PC-9 (cell line): ENCODE measurements at regions not wholly inside any gene's neighbourhood (a gene's known extent, or its start where the extent isn't known, plus 50 kb on each side); places are given as distances from the start of the nearest gene placed in this dataset.

Experiments
- BruUV-seq: library from RNA; stranded (reverse); fragments of 400-500 nt; replicated peaks from 2 replicates; lab custom pipeline; 2021; lab: Mats Ljungman, UMichigan
- CTCF ChIA-PET: fragments of 300-600 bp; sonication (Branson Sonifier 250); formaldehyde crosslinking; loops from one replicate; lab custom pipeline; 2022; ENCODE audit warnings: antibody characterized with exemption; lab: Charles Lee
- POLR2A ChIA-PET: fragments of 300-600 bp; sonication (Branson Sonifier 250); formaldehyde crosslinking; loops from one replicate; lab custom pipeline; 2022; ENCODE audit warnings: antibody characterized with exemption; ENCODE audit not compliant: unreplicated experiment; lab: Charles Lee
- DNase-seq, 2 experiments: peaks; one replicate each; pipeline versions ENCODE4 v3.0.0 to v3.0.0-alpha.2; 2015 to 2022; ENCODE audit warnings: mixed read lengths in 1 of 2
- H2AFZ ChIP-seq: fragments of 200-600 bp; sonication (generic); 2 replicates; pipeline ENCODE4 v1.8.1; 2017; ENCODE audit warnings: antibody characterized with exemption
- H3F3A ChIP-seq: fragments of 200-600 bp; sonication (generic); 2 replicates; pipeline ENCODE4 v1.8.1; 2017; ENCODE audit warnings: antibody characterized with exemption, mild to moderate bottlenecking, low read depth; ENCODE audit not compliant: insufficient read depth
- H3K27ac ChIP-seq: fragments of 200-600 bp; sonication (generic); 2 replicates; pipeline ENCODE4 v1.6.1; 2016; ENCODE audit warnings: mixed run types
- H3K27me3 ChIP-seq: fragments of 200-600 bp; sonication (generic); 2 replicates; pipeline ENCODE4 v1.6.1; 2016; ENCODE audit warnings: low read depth, mixed run types; ENCODE audit not compliant: insufficient read depth
- H3K36me3 ChIP-seq: fragments of 200-600 bp; sonication (generic); 2 replicates; pipeline ENCODE4 v1.6.1; 2016; ENCODE audit warnings: low read depth, mixed run types
- H3K4me1 ChIP-seq: fragments of 200-600 bp; sonication (generic); replicated peaks from 2 replicates; pipeline ENCODE4 v1.6.1; 2016; ENCODE audit warnings: mixed run types; ENCODE audit not compliant: insufficient read depth
- H3K4me2 ChIP-seq: fragments of 200-600 bp; sonication (generic); 2 replicates; pipeline ENCODE4 v1.6.1; 2017; ENCODE audit warnings: mixed run types
- H3K4me3 ChIP-seq: fragments of 200-600 bp; sonication (generic); 2 replicates; pipeline ENCODE4 v1.6.1; 2016; ENCODE audit warnings: mixed run types
- H3K79me2 ChIP-seq: fragments of 200-600 bp; sonication (generic); 2 replicates; pipeline ENCODE4 v1.6.1; 2017; ENCODE audit warnings: low read depth, mixed run types
- H3K9me2 ChIP-seq: fragments of 200-600 bp; sonication (generic); 2 replicates; pipeline ENCODE4 v1.8.1; 2017; ENCODE audit warnings: mild to moderate bottlenecking; ENCODE audit not compliant: insufficient read depth
- H3K9me3 ChIP-seq: fragments of 200-600 bp; sonication (generic); 2 replicates; pipeline ENCODE4 v1.8.1; 2016; ENCODE audit warnings: low read depth; ENCODE audit not compliant: insufficient read depth
- H4K20me1 ChIP-seq: fragments of 200-600 bp; sonication (generic); 2 replicates; pipeline ENCODE4 v1.8.1; 2017; ENCODE audit not compliant: insufficient read depth
- CTCF ChIP-seq: fragments of 200-600 bp; sonication (generic); conservative IDR thresholded peaks from 2 replicates; pipeline ENCODE4 v1.6.1; 2017; ENCODE audit warnings: mixed run types, antibody characterized with exemption, mild to moderate bottlenecking, moderate library complexity
- EZH2 ChIP-seq: fragments of 200-600 bp; sonication (generic); IDR thresholded peaks from 2 replicates; pipeline ENCODE4 v1.8.0; 2017; ENCODE audit warnings: antibody characterized with exemption, low read depth
- intact Hi-C: fragments of 100-400 bp; cut with micrococcal nuclease; formaldehyde crosslinking; loops from one replicate; pipeline ENCODE4 v1.10.0; 2022; ENCODE audit not compliant: unreplicated experiment

GRCh38 chr6:148085631-148086331 lies 256.9 kb upstream of the SASH1 start:
- Histone ChIP-seq H3K79me2 (no peaks in the 10 kb centered on the region), H3K9me2 (no peaks in the 10 kb centered on the region), H3K36me3 (no peaks in the 10 kb centered on the region), H3K9me3 (no peaks in the 10 kb centered on the region), H2AFZ (no peak overlapping the region), H3K27ac (no peak overlapping the region), H3F3A (no peaks in the 10 kb centered on the region), H3K4me3 (no peak overlapping the region), H3K27me3 (no peaks in the 10 kb centered on the region), H3K4me2 (no peak overlapping the region), H3K4me1 (no peaks in the 10 kb centered on the region), H4K20me1 (no peaks in the 10 kb centered on the region)
- CTCF ChIA-PET = no interaction called here
- no peak for TF ChIP-seq EZH2
- intact Hi-C loops = no loop called here
- POLR2A ChIA-PET = no interaction called here
- no peak for DNase-seq
- BruUV-seq = no TSS peak

GRCh38 chr6:148086386-148086785 lies 256.3 kb upstream of the SASH1 start:
- H3K27ac ChIP-seq = no peak overlapping the region
- H3K79me2 ChIP-seq = no peaks in the 10 kb centered on the region
- H3K9me2 ChIP-seq = no peaks in the 10 kb centered on the region
- no peaks in the 10 kb centered on the region for H3K27me3 ChIP-seq
- H2AFZ ChIP-seq = no peak overlapping the region
- no peak overlapping the region for H3K4me2 ChIP-seq
- TF ChIP-seq CTCF (no peak), EZH2 (no peak)
- DNase-seq = no peak
- H3K4me1 ChIP-seq = no peaks in the 10 kb centered on the region
- POLR2A ChIA-PET = no interaction called here
- no peaks in the 10 kb centered on the region for H3K9me3 ChIP-seq
- no TSS peak for BruUV-seq
- H3F3A ChIP-seq = no peaks in the 10 kb centered on the region
- H3K36me3 ChIP-seq = no peaks in the 10 kb centered on the region
- H3K4me3 ChIP-seq = no peak overlapping the region
- CTCF ChIA-PET = no interaction called here
- H4K20me1 ChIP-seq = no peaks in the 10 kb centered on the region
- intact Hi-C loops = no loop called here

- H3K4me2 ChIP-seq = no peak overlapping the region
- H2AFZ ChIP-seq = no peak overlapping the region
- DNase-seq = no peak
- no peaks in the 10 kb centered on the region for H3K4me1 ChIP-seq
- no peak for TF ChIP-seq EZH2
- TF ChIP-seq CTCF = no peak
- POLR2A ChIA-PET = no interaction called here
- CTCF ChIA-PET = no interaction called here
- no peak overlapping the region for H3K27ac ChIP-seq
- no peaks in the 10 kb centered on the region for H3K27me3 ChIP-seq
- intact Hi-C loops = no loop called here
- no peaks in the 10 kb centered on the region for H3F3A ChIP-seq
- no peaks in the 10 kb centered on the region for H3K36me3 ChIP-seq
- no peak overlapping the region for H3K4me3 ChIP-seq
- no TSS peak for BruUV-seq
- H4K20me1 ChIP-seq = no peaks in the 10 kb centered on the region
- no peaks in the 10 kb centered on the region for H3K9me3 ChIP-seq
- no peaks in the 10 kb centered on the region for H3K9me2 ChIP-seq
- H3K79me2 ChIP-seq = no peaks in the 10 kb centered on the region
Observed at GRCh38 chr6:148086843-148087242, 255.8 kb upstream of the SASH1 start.

GRCh38 chr6:148087659-148088058 lies 255.0 kb upstream of the SASH1 start:
- H4K20me1 ChIP-seq = no peaks in the 10 kb centered on the region
- ChIA-PET POLR2A (no interaction called here), CTCF (no interaction called here)
- no peaks in the 10 kb centered on the region for H3F3A ChIP-seq
- no peak for TF ChIP-seq CTCF
- no peak for TF ChIP-seq EZH2
- no peak overlapping the region for H3K27ac ChIP-seq
- H3K36me3 ChIP-seq = no peaks in the 10 kb centered on the region
- no peaks in the 10 kb centered on the region for H3K27me3 ChIP-seq
- no peaks in the 10 kb centered on the region for H3K4me1 ChIP-seq
- no peaks in the 10 kb centered on the region for H3K9me3 ChIP-seq
- intact Hi-C loops = no loop called here
- BruUV-seq = no TSS peak
- H3K9me2 ChIP-seq = no peaks in the 10 kb centered on the region
- DNase-seq = no peak
- H3K4me2 ChIP-seq = no peak overlapping the region
- H3K4me3 ChIP-seq = no peak overlapping the region
- no peaks in the 10 kb centered on the region for H3K79me2 ChIP-seq
- H2AFZ ChIP-seq = no peak overlapping the region
